OCI-LY7 (cell line): ENCODE measurements at regions not wholly inside any gene's neighbourhood (a gene's known extent, or its start where the extent isn't known, plus 50 kb on each side); places are given as distances from the start of the nearest gene placed in this dataset.

Experiments used
- CTCF ChIP-seq: fragments of 200-600 bp; sonication (generic); conservative IDR thresholded peaks from 2 replicates; pipeline ENCODE4 v1.5.1; 2014; ENCODE audit warnings: mild to moderate bottlenecking, antibody characterized with exemption, low read length, moderate library complexity, mixed read lengths
- EZH2phosphoT487 ChIP-seq: fragments of 200-600 bp; sonication (generic); IDR thresholded peaks from 2 replicates; pipeline ENCODE4 v1.6.1; 2018; ENCODE audit warnings: low read depth, borderline replicate concordance, mild to moderate bottlenecking, mixed run types, antibody characterized with exemption, low read length, moderate library complexity, mixed read lengths

DNA sequence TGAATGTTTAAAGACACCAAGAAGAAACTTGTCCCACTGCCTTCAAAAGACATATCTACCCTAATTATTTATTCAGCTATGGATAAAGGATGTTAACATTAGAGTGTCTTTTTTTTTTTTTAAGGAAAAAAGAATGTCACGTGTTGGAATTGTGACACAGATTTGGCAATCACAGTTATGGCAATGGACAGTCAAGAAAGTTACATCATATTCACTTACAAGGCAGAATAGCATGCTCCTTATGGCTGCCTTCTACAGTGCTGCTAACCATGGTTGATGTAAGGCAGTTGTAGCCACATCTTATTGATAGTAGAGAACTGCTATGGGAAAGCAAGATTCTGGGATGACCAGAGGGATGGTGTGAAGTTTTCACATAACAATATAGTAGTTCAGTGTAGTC, 128.8 kb upstream of the ZBTB20 start:
- no peak for TF ChIP-seq CTCF
- TF ChIP-seq EZH2phosphoT487, result no peak
